HG03457 (cell line): ENCODE measurements at regions not wholly inside any gene's neighbourhood (a gene's known extent, or its start where the extent isn't known, plus 50 kb on each side); places are given as distances from the start of the nearest gene placed in this dataset.
A peak's percentile ranks its signal among the peaks of the same experiment; 100 is the strongest.
"Not testable (repeated sequence)": the region's sequence is repeated elsewhere in the genome, so short reads cannot be mapped to it uniquely, and the experiment has no call there.

ENCODE experiments used
- ATAC-seq: cut with Tn5 transposase; IDR thresholded peaks from one replicate; pipeline ENCODE4 v1.9.1; 2021; ENCODE audit warnings: moderate number of reproducible peaks; ENCODE audit not compliant: unreplicated experiment

- no peak for ATAC-seq
These were observed 118.1 kb upstream of the FOXN3 start for GRCh38 chr14:89534902-89535685.

GRCh38 chr14:89533766-89534165 lies 116.7 kb upstream of the FOXN3 start:
- no peak for ATAC-seq

GRCh38 chr14:89533136-89533535 lies 116.1 kb upstream of the FOXN3 start:
- no peak for ATAC-seq

- ATAC-seq: no peak
These were observed 114.8 kb upstream of the FOXN3 start for GRCh38 chr14:89531661-89532335.

GRCh38 chr14:89524990-89525667 lies 108.1 kb upstream of the FOXN3 start:
- ATAC-seq: no peak

- no peak for ATAC-seq
These were observed 107.4 kb upstream of the FOXN3 start for GRCh38 chr14:89524412-89524811.

GRCh38 chr14:89521988-89522387 lies 105.0 kb upstream of the FOXN3 start:
- no peak for ATAC-seq

GRCh38 chr14:89519040-89519439 lies 102.0 kb upstream of the FOXN3 start:
- ATAC-seq: no peak

- no peak for ATAC-seq
These were observed 99.1 kb upstream of the FOXN3 start for GRCh38 chr14:89516173-89516572.

- ATAC-seq: no peak
These were observed 97.6 kb upstream of the FOXN3 start for GRCh38 chr14:89514601-89515000.

GRCh38 chr14:89509891-89510290 lies 92.9 kb upstream of the FOXN3 start:
- no peak for ATAC-seq

GRCh38 chr14:89508863-89509262 lies 91.8 kb upstream of the FOXN3 start:
- ATAC-seq: no peak

- no peak for ATAC-seq
These were observed 91.0 kb upstream of the FOXN3 start for GRCh38 chr14:89507926-89508460.

GRCh38 chr14:89507521-89507920 lies 90.5 kb upstream of the FOXN3 start:
- ATAC-seq: no peak

GRCh38 chr14:89506891-89507452 lies 89.9 kb upstream of the FOXN3 start:
- not testable (repeated sequence) for ATAC-seq

- peak; percentile 49 for ATAC-seq
These were observed 87.7 kb upstream of the FOXN3 start for GRCh38 chr14:89504602-89505313.

GRCh38 chr14:89504091-89504490 lies 87.1 kb upstream of the FOXN3 start:
- ATAC-seq: no peak

GRCh38 chr14:89503431-89503996 lies 86.5 kb upstream of the FOXN3 start:
- ATAC-seq: no peak

GRCh38 chr14:89502966-89503365 lies 85.9 kb upstream of the FOXN3 start:
- no peak for ATAC-seq

GRCh38 chr14:89501381-89501780 lies 84.3 kb upstream of the FOXN3 start:
- ATAC-seq: no peak
